Ascending aorta (tissue), 2 donors: ENCODE measurements at regions not wholly inside any gene's neighbourhood (a gene's known extent, or its start where the extent isn't known, plus 50 kb on each side); places are given as distances from the start of the nearest gene placed in this dataset.
"Not testable (repeated sequence)": the region's sequence is repeated elsewhere in the genome, so short reads cannot be mapped to it uniquely, and the experiment has no call there.

Source experiments
- DNase-seq, 2 donors: peaks; one replicate each; pipeline ENCODE4 v3.0.0-alpha.2; 2019; ENCODE audit warnings: low spot score in 2 of 2
- H3K27ac ChIP-seq, 2 donors: fragments of 200-600 bp; sonication (generic); one replicate each; pipeline ENCODE4 v1.5.1; 2016 to 2017; ENCODE audit warnings: mild to moderate bottlenecking in 1 of 2
- H3K27me3 ChIP-seq: fragments of 200-600 bp; sonication (generic); one replicate; pipeline ENCODE4 v1.5.1; 2017
- H3K36me3 ChIP-seq, 2 donors: fragments of 200-600 bp; sonication (generic); one replicate each; pipeline ENCODE4 v1.5.1; 2016
- H3K4me1 ChIP-seq, 2 donors: fragments of 200-600 bp; sonication (generic); one replicate each; pipeline ENCODE4 v1.5.1; 2016 to 2017; ENCODE audit warnings: mild to moderate bottlenecking in 1 of 2
- H3K4me3 ChIP-seq, 2 donors: fragments of 200-600 bp; sonication (generic); one replicate each; pipeline ENCODE4 v1.5.1; 2016 to 2017; ENCODE audit warnings: mild to moderate bottlenecking in 1 of 2
- H3K9me3 ChIP-seq, 2 donors: fragments of 200-600 bp; sonication (generic); one replicate each; pipeline ENCODE4 v1.5.1; 2016
- CTCF ChIP-seq, 3 experiments: fragments of 200-600 bp in 2 of 3; fragments of 450-650 bp in 1 of 3; sonication (generic) in 2 of 3; IDR thresholded peaks; one replicate each; pipeline ENCODE4 v1.5.1; 2016 to 2019; ENCODE audit warnings: antibody characterized with exemption in 3 of 3, mild to moderate bottlenecking in 1 of 3, moderate library complexity in 1 of 3
- intact Hi-C: fragments of 100-400 bp; cut with DNase I; formaldehyde crosslinking; loops from one replicate; pipeline ENCODE4 v1.15.1; 2023

GRCh38 chr12:85413266-85413665 is 133.2 kb downstream of the ALX1 start:
- Histone ChIP-seq H3K4me1 (no peaks in the 10 kb centered on the region), H3K36me3 (no peaks in the 10 kb centered on the region), H3K9me3 (no peaks in the 10 kb centered on the region), H3K27ac (no peak overlapping the region), H3K27me3 (no peaks in the 10 kb centered on the region), H3K4me3 (no peak overlapping the region)
- DNase-seq = no peak
- intact Hi-C loops = no loop called here
- TF ChIP-seq CTCF (IDR thresholded peaks at IDR 0.05) = no peak

- intact Hi-C loops = no loop called here
- no peak overlapping the region for H3K27ac ChIP-seq
- TF ChIP-seq CTCF (IDR thresholded peaks at IDR 0.05) = no peak
- no peaks in the 10 kb centered on the region for H3K9me3 ChIP-seq
- H3K4me1 ChIP-seq = no peaks in the 10 kb centered on the region
- DNase-seq = no peak
- no peaks in the 10 kb centered on the region for H3K27me3 ChIP-seq
- no peaks in the 10 kb centered on the region for H3K36me3 ChIP-seq
- no peak overlapping the region for H3K4me3 ChIP-seq
Observed at GRCh38 chr12:85422762-85423161, 142.7 kb downstream of the ALX1 start.

GRCh38 chr12:85423947-85424346 is 143.9 kb downstream of the ALX1 start:
- H3K4me3 ChIP-seq = no peak overlapping the region
- no peaks in the 10 kb centered on the region for H3K9me3 ChIP-seq
- no peaks in the 10 kb centered on the region for H3K36me3 ChIP-seq
- no peak for TF ChIP-seq CTCF (IDR thresholded peaks at IDR 0.05)
- H3K27ac ChIP-seq = no peak overlapping the region
- H3K4me1 ChIP-seq = no peaks in the 10 kb centered on the region
- H3K27me3 ChIP-seq = no peaks in the 10 kb centered on the region
- no peak for DNase-seq
- intact Hi-C loops = no loop called here

GRCh38 chr12:85424581-85425348 is 144.7 kb downstream of the ALX1 start:
- Histone ChIP-seq H3K27me3 (no peaks in the 10 kb centered on the region), H3K27ac (no peak overlapping the region), H3K9me3 (no peaks in the 10 kb centered on the region), H3K4me1 (no peaks in the 10 kb centered on the region), H3K36me3 (no peaks in the 10 kb centered on the region), H3K4me3 (no peak overlapping the region)
- no peak for DNase-seq
- intact Hi-C loops = no loop called here
- TF ChIP-seq CTCF (IDR thresholded peaks at IDR 0.05) = peak in 1 of 3 experiments; percentile 24

GRCh38 chr12:85425349-85425612 is 145.3 kb downstream of the ALX1 start:
- Histone ChIP-seq H3K4me1 (no peaks in the 10 kb centered on the region), H3K4me3 (no peak overlapping the region), H3K27me3 (no peaks in the 10 kb centered on the region), H3K9me3 (no peaks in the 10 kb centered on the region), H3K36me3 (no peaks in the 10 kb centered on the region), H3K27ac (no peak overlapping the region)
- TF ChIP-seq CTCF (IDR thresholded peaks at IDR 0.05) = no peak
- intact Hi-C loops = no loop called here
- no peak for DNase-seq

- no peak for TF ChIP-seq CTCF (IDR thresholded peaks at IDR 0.05)
- Histone ChIP-seq H3K4me1 (no peaks in the 10 kb centered on the region), H3K27me3 (no peaks in the 10 kb centered on the region), H3K4me3 (no peak overlapping the region), H3K9me3 (no peaks in the 10 kb centered on the region), H3K36me3 (no peaks in the 10 kb centered on the region), H3K27ac (no peak overlapping the region)
- DNase-seq = no peak
- intact Hi-C loops = no loop called here
Observed at GRCh38 chr12:85425926-85426325, 145.9 kb downstream of the ALX1 start.

GRCh38 chr12:85433148-85433547 is 153.1 kb downstream of the ALX1 start:
- DNase-seq, intact Hi-C loops, H3K4me1 ChIP-seq: not testable (repeated sequence)

More at GRCh38 chr12:85433148-85433547, 153.1 kb downstream of the ALX1 start:
- not testable (repeated sequence) for H3K4me3 ChIP-seq, H3K27me3 ChIP-seq, H3K27ac ChIP-seq, H3K9me3 ChIP-seq, H3K36me3 ChIP-seq
